Mesodermal cell (in vitro differentiated cells): ENCODE measurements at regions not wholly inside any gene's neighbourhood (a gene's known extent, or its start where the extent isn't known, plus 50 kb on each side); places are given as distances from the start of the nearest gene placed in this dataset.
"Not testable (repeated sequence)": the region's sequence is repeated elsewhere in the genome, so short reads cannot be mapped to it uniquely, and the experiment has no call there.

Experiments
- H3K27ac ChIP-seq: 2 replicates; pipeline ENCODE4 v1.7.0; 2013; ENCODE audit warnings: mild to moderate bottlenecking, low read depth, low read length, moderate library complexity; ENCODE audit not compliant: severe bottlenecking
- H3K36me3 ChIP-seq: 2 replicates; pipeline ENCODE4 v1.7.1; 2013; ENCODE audit warnings: mild to moderate bottlenecking, low read length, moderate library complexity; ENCODE audit not compliant: control insufficient read depth, insufficient read depth
- H3K4me1 ChIP-seq: one replicate; pipeline ENCODE4 v1.7.1; 2013; ENCODE audit warnings: mild to moderate bottlenecking, low read length; ENCODE audit not compliant: insufficient read depth, control insufficient read depth, poor library complexity, severe bottlenecking
- H3K4me3 ChIP-seq: 2 replicates; pipeline ENCODE4 v1.7.0; 2013; ENCODE audit warnings: low read length, control low read depth, mild to moderate bottlenecking; ENCODE audit not compliant: insufficient read depth, poor library complexity, severe bottlenecking; ENCODE audit errors: extremely low read depth
- H3K9me3 ChIP-seq: 2 replicates; pipeline ENCODE4 v1.7.1; 2013; ENCODE audit warnings: mild to moderate bottlenecking, low read length, moderate library complexity; ENCODE audit not compliant: control insufficient read depth
- WGBS, 2 experiments: methylation state at CpG; one replicate each; pipeline ENCODE4 v1.1.5; 2013; ENCODE audit warnings: missing lambda C conversion rate in 2 of 2; ENCODE audit not compliant: insufficient coverage in 2 of 2; 5-methylcytosine and 5-hydroxymethylcytosine counted together

GRCh38 chr18:38790786-38791185 lies 1225.2 kb upstream of the CELF4 start:
- Histone ChIP-seq H3K9me3 (no peaks in the 10 kb centered on the region), H3K4me1 (no peaks in the 10 kb centered on the region), H3K36me3 (no peaks in the 10 kb centered on the region), H3K27ac (no peak overlapping the region), H3K4me3 (no peak overlapping the region)
- 100% methylated on average over 1 of the region's 1 CpG; no CpG with 5 or more reads in 1 of the 2 experiments for WGBS, 2 experiments

- Histone ChIP-seq H3K36me3 (no peaks in the 10 kb centered on the region), H3K27ac (no peak overlapping the region), H3K9me3 (no peaks in the 10 kb centered on the region), H3K4me1 (no peaks in the 10 kb centered on the region), H3K4me3 (no peak overlapping the region)
- 71% methylated on average over 1 of the region's 1 CpG; no CpG with 5 or more reads in 1 of the 2 experiments for WGBS, 2 experiments
Observed at GRCh38 chr18:38790303-38790702, 1224.7 kb upstream of the CELF4 start.

- Histone ChIP-seq H3K9me3 (no peaks in the 10 kb centered on the region), H3K36me3 (no peaks in the 10 kb centered on the region), H3K4me3 (no peak overlapping the region), H3K4me1 (no peaks in the 10 kb centered on the region), H3K27ac (no peak overlapping the region)
- no CpG with 5 or more reads among the region's 1 CpG for WGBS, 2 experiments
Observed at GRCh38 chr18:38789141-38789540, 1223.5 kb upstream of the CELF4 start.

GRCh38 chr18:38786906-38787305 lies 1221.3 kb upstream of the CELF4 start:
- Histone ChIP-seq H3K4me1 (no peaks in the 10 kb centered on the region), H3K9me3 (no peaks in the 10 kb centered on the region), H3K36me3 (no peaks in the 10 kb centered on the region), H3K4me3 (no peak overlapping the region), H3K27ac (no peak overlapping the region)
- 83 to 100% methylated on average over 1 of the region's 1 CpG for WGBS, 2 experiments

- WGBS, 2 experiments, result no CpG with 5 or more reads among the region's 1 CpG
- H3K27ac ChIP-seq, H3K36me3 ChIP-seq, H3K4me1 ChIP-seq, H3K4me3 ChIP-seq, H3K9me3 ChIP-seq: not testable (repeated sequence)
Observed at GRCh38 chr18:38771620-38772019, 1206.0 kb upstream of the CELF4 start.

GRCh38 chr18:38768504-38768903 lies 1202.9 kb upstream of the CELF4 start:
- Histone ChIP-seq H3K36me3 (no peaks in the 10 kb centered on the region), H3K4me1 (no peaks in the 10 kb centered on the region), H3K27ac (no peak overlapping the region), H3K9me3 (peaks cover 6% of the 10 kb centered on the region), H3K4me3 (no peak overlapping the region)
- no CpG with 5 or more reads among the region's 1 CpG for WGBS, 2 experiments

- H3K9me3 ChIP-seq, result no peaks in the 10 kb centered on the region
- no CpG with 5 or more reads among the region's 1 CpG for WGBS, 2 experiments
- H3K4me1 ChIP-seq, result no peaks in the 10 kb centered on the region
- H3K27ac ChIP-seq, result no peak overlapping the region
- H3K36me3 ChIP-seq, result no peaks in the 10 kb centered on the region
- no peak overlapping the region for H3K4me3 ChIP-seq
Observed at GRCh38 chr18:38759457-38759856, 1193.9 kb upstream of the CELF4 start.

GRCh38 chr18:38756436-38756835 lies 1190.8 kb upstream of the CELF4 start:
- Histone ChIP-seq H3K4me1 (no peaks in the 10 kb centered on the region), H3K4me3 (no peak overlapping the region), H3K9me3 (no peaks in the 10 kb centered on the region), H3K36me3 (no peaks in the 10 kb centered on the region), H3K27ac (no peak overlapping the region)
- WGBS, 2 experiments, result no CpG with 5 or more reads among the region's 2 CpGs

- Histone ChIP-seq H3K36me3 (no peaks in the 10 kb centered on the region), H3K9me3 (no peaks in the 10 kb centered on the region), H3K4me1 (no peaks in the 10 kb centered on the region), H3K4me3 (no peak overlapping the region), H3K27ac (no peak overlapping the region)
- 60% methylated on average over 1 of the region's 1 CpG; no CpG with 5 or more reads in 1 of the 2 experiments for WGBS, 2 experiments
Observed at GRCh38 chr18:38752430-38752829, 1186.8 kb upstream of the CELF4 start.

GRCh38 chr18:38751898-38752297 lies 1186.3 kb upstream of the CELF4 start:
- H3K36me3 ChIP-seq, result no peaks in the 10 kb centered on the region

GRCh38 chr18:38751211-38751610 lies 1185.6 kb upstream of the CELF4 start:
- H3K27ac ChIP-seq, result no peak overlapping the region
- H3K4me3 ChIP-seq, result no peak overlapping the region
- H3K4me1 ChIP-seq, result no peaks in the 10 kb centered on the region
- H3K9me3 ChIP-seq, result no peaks in the 10 kb centered on the region
- WGBS, 2 experiments, result no CpG with 5 or more reads among the region's 2 CpGs
- no peaks in the 10 kb centered on the region for H3K36me3 ChIP-seq

More at GRCh38 chr18:38751898-38752297, 1186.3 kb upstream of the CELF4 start:
- WGBS, 2 experiments, result 67 to 72% methylated on average over 5 to 6 of the region's 8 CpGs
- Histone ChIP-seq H3K9me3 (no peaks in the 10 kb centered on the region), H3K4me3 (no peak overlapping the region), H3K27ac (peak overlapping the region; percentile 1), H3K4me1 (no peaks in the 10 kb centered on the region)
